ENCODE measurements at regions not wholly inside any gene's neighbourhood (a gene's known extent, or its start where the extent isn't known, plus 50 kb on each side); places are given as distances from the start of the nearest gene placed in this dataset.

GRCh38 chr5:97576956-97577355 lies 393.9 kb upstream of the RIOK2 start:
- TF ChIP-seq SIN3A (IDR thresholded peaks at IDR 0.05; ENCODE audit: borderline replicate concordance, insufficient read depth, low read depth, low read length) (no peak), POLR2AphosphoS5 (IDR thresholded peaks at IDR 0.05; ENCODE audit: low read depth, low read length) (no peak), CTCF (IDR thresholded peaks at IDR 0.05) (no peak)
